ENCODE measurements at regions not wholly inside any gene's neighbourhood (a gene's known extent, or its start where the extent isn't known, plus 50 kb on each side); places are given as distances from the start of the nearest gene placed in this dataset.
"Not testable (repeated sequence)": the region's sequence is repeated elsewhere in the genome, so short reads cannot be mapped to it uniquely, and the experiment has no call there.

GRCh38 chr3:16055606-16056211 is 118.8 kb upstream of the GALNT15 start:
- DNase-seq (ENCODE audit: low spot score): no peak

- no peak for DNase-seq (ENCODE audit: low spot score)
These were observed 118.3 kb upstream of the GALNT15 start for GRCh38 chr3:16056217-16056616.

DNA sequence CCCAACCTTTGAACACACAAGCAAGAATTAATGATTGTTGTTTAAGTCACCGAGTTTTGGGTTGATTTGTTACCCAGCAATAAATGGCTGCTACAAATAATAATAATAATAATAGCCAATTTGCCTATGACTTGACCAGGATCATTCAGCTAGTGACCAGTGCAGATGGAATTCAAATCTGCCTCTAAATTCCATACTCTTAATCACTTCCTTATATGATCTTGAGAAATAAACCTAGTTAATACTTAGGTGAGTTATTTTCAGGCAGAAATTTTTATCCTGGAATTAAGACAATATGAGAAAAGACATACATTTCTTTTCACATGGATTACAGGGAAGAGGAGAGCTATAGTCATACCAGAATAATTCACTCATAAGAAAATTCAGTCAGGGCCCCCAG is 116.0 kb upstream of the GALNT15 start:
- no peak for DNase-seq (ENCODE audit: low spot score)

GRCh38 chr3:16059081-16059537 is 115.4 kb upstream of the GALNT15 start:
- no peak for DNase-seq (ENCODE audit: low spot score)

- DNase-seq (ENCODE audit: low spot score): no peak
These were observed 114.6 kb upstream of the GALNT15 start for GRCh38 chr3:16059711-16060357.

GRCh38 chr3:16060358-16060852 is 114.1 kb upstream of the GALNT15 start:
- DNase-seq (ENCODE audit: low spot score): no peak

DNA sequence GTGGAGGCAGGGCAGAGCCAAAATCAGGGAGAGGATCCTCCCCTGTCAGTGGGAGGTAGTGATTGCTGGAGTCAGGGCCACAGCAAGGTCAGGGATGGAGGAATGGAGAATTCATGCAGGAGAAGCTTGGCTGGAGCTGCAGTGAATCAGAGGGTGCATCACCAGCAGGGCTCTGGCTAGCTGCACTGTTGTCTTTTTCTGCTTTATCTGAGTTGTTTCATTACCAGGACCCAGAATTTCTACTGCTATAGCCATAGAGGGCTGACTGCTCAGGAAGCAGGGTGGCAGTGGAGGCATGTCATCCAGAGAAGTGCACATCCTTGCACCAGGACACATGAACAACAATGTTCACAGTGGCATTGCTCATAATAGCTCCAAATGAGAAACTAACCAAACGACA is 113.5 kb upstream of the GALNT15 start:
- DNase-seq (ENCODE audit: low spot score): no peak

- DNase-seq (ENCODE audit: low spot score): no peak
These were observed 113.0 kb upstream of the GALNT15 start for GRCh38 chr3:16061491-16061890.

DNA sequence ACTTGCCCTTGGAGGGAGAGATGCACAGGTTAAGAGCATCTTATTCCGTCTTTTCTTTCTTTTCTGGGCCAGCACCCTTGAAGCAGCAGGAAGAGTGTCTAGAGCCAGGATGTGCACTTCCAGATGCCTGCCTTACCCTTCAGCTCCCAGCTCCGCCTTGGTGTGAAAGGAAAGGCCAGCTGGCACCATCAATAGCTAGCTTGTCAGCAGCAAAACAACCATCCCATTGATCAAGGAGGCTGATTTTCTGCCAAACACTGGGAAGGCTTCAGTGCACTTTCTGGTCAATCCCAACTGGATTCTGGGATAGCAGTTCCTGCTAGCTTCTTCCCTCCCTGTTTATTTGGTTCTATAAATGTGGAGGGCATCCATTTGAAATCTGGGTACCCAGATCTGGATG is 110.9 kb upstream of the GALNT15 start:
- no peak for DNase-seq (ENCODE audit: low spot score)

GRCh38 chr3:16064642-16065414 is 109.7 kb upstream of the GALNT15 start:
- DNase-seq (ENCODE audit: low spot score): no peak

DNA sequence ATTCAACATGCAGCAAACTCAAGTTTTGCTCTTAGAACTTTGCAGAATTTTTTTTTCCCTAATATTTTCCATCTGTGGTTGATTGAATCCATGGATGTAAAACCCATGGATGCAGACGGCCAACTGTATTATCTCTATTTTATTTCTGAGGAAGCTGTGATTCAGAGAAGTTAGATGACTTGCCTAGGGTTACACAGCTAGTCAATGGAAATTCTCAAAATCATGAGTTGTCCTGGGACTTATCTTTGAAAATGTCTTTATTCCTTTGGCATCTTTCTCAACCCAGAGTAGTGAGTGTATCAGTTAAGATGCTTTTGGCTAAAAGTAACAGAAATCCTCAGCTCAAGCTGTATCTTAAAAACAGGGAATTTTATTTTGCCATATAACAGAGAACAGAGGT is 107.9 kb upstream of the GALNT15 start:
- DNase-seq (ENCODE audit: low spot score): no peak

- DNase-seq (ENCODE audit: low spot score): no peak
These were observed 107.5 kb upstream of the GALNT15 start for GRCh38 chr3:16066975-16067374.

- no peak for DNase-seq (ENCODE audit: low spot score)
These were observed 106.5 kb upstream of the GALNT15 start for GRCh38 chr3:16067837-16068471.

DNA sequence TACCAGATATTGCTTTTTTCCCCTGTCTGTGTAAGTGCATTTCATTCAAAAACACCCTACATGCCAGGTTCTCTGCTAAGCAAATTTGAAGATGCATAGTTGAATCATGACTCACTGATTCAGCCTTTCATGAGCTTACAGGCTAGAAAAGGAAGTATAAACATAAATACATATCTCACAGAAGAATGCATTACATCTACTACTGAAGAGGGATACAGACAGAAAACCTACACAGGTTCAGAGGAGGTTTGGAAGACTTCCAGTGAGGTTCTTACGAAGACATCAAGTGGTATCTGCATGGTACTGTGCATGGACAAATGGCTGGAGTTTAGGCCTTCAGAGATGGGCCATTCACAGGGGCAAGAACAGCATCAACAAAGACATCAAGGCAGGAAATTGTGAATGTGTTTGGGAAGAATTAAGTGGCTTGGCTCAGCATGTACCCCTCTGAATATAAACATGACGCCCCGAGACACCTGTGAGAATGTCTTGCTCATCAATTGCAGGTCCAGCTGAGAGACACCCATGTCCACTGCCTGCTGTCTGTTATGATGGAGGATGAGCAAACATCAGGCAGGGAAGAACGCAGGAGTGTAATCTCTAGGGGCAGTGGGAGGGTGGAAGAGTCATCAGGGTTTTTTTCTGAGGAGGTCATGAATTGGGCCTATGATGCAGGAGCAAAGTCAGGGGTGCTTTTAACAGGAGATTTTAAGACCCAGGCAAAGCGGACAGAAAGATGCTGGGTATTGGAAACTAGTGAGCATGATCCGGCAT is 105.1 kb upstream of the GALNT15 start:
- no peak for DNase-seq (ENCODE audit: low spot score)

GRCh38 chr3:16070707-16071106 is 103.8 kb upstream of the GALNT15 start:
- no peak for DNase-seq (ENCODE audit: low spot score)

DNA sequence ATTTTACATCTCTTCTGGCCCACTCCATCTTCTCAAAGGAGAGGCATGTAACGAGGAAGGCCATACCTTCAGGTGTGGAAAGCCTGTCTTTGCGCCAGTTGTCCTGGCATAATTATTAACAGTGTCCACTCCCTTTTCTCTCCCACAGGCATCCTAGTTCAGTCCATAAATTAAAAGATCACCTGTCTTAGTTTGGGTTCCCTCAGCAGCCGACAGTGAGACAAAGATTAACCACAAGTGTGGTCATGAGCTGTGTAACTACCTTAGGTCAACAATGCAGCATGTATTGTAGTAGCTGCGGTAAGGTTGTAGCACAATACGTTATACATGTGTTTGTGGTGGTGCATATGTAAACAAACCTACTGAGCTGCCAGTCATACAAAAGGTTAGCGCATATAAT is 103.3 kb upstream of the GALNT15 start:
- DNase-seq (ENCODE audit: low spot score): no peak

GRCh38 chr3:16072420-16073110 is 101.9 kb upstream of the GALNT15 start:
- no peak for DNase-seq (ENCODE audit: low spot score)

DNA sequence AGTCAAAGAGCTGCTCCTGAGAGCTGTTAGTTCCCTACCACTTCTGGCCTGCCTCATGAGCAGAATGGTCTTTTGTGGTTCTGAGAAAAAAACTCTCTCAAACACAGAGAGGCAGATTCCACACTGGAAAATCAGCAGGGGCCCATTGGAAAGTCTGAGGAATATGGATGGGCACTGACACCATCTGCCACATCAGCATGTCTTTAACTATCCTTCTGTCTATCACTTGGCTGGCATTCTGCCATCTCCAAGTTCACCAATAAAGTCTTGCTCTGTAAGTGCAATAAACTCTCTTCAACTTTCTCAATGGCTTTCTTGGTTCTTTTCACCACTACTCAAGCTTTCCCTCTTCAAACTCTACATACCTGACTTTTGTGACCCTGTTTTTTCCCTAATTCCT is 101.3 kb upstream of the GALNT15 start:
- no peak for DNase-seq (ENCODE audit: low spot score)

DNA sequence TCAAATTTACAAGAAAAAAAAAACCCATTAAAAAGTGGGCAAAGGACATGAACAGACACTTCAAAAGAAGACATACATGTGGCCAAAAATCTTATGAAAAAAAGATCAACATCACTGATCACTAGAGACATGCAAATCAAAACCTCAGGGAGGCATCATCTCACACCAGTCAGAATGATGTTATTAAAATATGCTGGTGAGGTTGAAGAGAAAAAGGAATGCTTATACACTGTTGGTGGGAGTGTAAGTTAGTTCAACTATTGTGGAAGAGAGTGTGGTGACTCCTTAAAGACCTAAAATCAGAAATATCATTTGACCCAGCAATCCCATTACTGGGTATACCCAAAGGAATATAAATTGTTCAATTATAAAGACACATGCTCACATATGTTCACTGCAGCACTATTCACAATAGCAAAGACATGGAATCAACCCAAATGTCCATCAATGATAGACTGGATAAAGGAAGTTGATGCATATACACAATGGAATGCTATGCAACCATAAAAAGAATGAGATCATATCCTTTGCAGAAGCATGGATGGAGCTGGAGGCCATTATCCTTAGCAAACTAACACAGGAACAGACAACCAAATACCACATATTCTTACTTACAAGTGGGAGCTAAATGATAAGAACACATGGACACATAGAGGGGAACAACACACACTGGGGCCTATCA is 100.3 kb upstream of the GALNT15 start:
- DNase-seq (ENCODE audit: low spot score): not testable (repeated sequence)

- DNase-seq (ENCODE audit: low spot score): no peak
These were observed 98.8 kb upstream of the GALNT15 start for GRCh38 chr3:16075647-16076046.

- no peak for DNase-seq (ENCODE audit: low spot score)
These were observed 97.9 kb upstream of the GALNT15 start for GRCh38 chr3:16076564-16076963.

Data from CD4-positive, alpha-beta T cell treated with Interleukin-2 at 100 ng/mL for 4 hours (primary cell).